Esophagus (tissue), 2 donors: ENCODE measurements at regions not wholly inside any gene's neighbourhood (a gene's known extent, or its start where the extent isn't known, plus 50 kb on each side); places are given as distances from the start of the nearest gene placed in this dataset.

Experiments
- H3K27ac ChIP-seq, 2 donors: one replicate each; pipeline ENCODE4 v1.5.1; 2013; ENCODE audit warnings: low read depth in 2 of 2, mild to moderate bottlenecking in 2 of 2, inconsistent platforms in 1 of 2, low read length in 1 of 2, moderate library complexity in 1 of 2
- H3K27me3 ChIP-seq, 2 donors: one replicate each; pipeline ENCODE4 v1.6.1; 2013; ENCODE audit warnings: low read length in 2 of 2, control low read depth in 1 of 2, mild to moderate bottlenecking in 1 of 2; ENCODE audit not compliant: insufficient read depth in 2 of 2, control insufficient read depth in 1 of 2
- H3K36me3 ChIP-seq, 2 donors: one replicate each; pipeline ENCODE4 v1.6.1; 2013; ENCODE audit warnings: low read length in 1 of 2; ENCODE audit not compliant: control insufficient read depth in 2 of 2, insufficient read depth in 2 of 2
- H3K4me1 ChIP-seq, 2 donors: one replicate each; pipeline ENCODE4 v1.6.1; 2013; ENCODE audit warnings: low read length in 1 of 2; ENCODE audit not compliant: control insufficient read depth in 2 of 2, insufficient read depth in 2 of 2
- H3K4me3 ChIP-seq, 2 donors: one replicate each; pipeline ENCODE4 v1.5.1; 2013; ENCODE audit warnings: low read length in 2 of 2, mild to moderate bottlenecking in 2 of 2, low read depth in 1 of 2, moderate library complexity in 1 of 2
- H3K9me3 ChIP-seq, 2 donors: one replicate each; pipeline ENCODE4 v1.6.1; 2013; ENCODE audit warnings: mild to moderate bottlenecking in 2 of 2, low read depth in 1 of 2, low read length in 1 of 2, moderate library complexity in 1 of 2; ENCODE audit not compliant: control insufficient read depth in 2 of 2, insufficient read depth in 1 of 2
- WGBS, 2 donors: extraction: QIAGEN DNeasy Blood & Tissue Kit; methylation state at CpG; one replicate each; pipeline ENCODE4 v1.1.7; 2013; 5-methylcytosine and 5-hydroxymethylcytosine counted together
- donor health status: healthy with polysubstance abuse.
- donor health status: Bipolar disorder and iron deficiency.

DNA sequence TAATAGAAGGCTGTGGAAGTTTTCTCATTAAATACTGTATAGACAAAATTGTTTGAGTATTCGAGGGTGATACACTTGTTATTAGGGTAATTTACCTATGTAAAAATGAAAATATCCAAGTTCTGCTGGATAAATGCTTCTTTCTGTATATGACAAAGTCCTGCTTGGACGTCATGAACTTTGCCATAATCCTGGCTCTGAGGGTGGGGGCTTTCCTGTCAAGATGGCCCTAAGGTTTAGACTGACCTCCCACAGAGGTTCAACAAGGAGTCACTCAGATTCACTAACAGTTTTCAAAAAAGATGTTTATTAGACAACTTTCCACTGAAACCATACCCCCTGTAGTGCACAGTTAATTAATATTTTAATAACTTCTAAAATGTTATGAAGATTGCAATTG is 52.5 kb upstream of the NABP1 start:
- WGBS, 2 donors: 32 to 46% methylated on average over 2 of the region's 2 CpGs
- H3K27ac ChIP-seq: no peak overlapping the region

DNA sequence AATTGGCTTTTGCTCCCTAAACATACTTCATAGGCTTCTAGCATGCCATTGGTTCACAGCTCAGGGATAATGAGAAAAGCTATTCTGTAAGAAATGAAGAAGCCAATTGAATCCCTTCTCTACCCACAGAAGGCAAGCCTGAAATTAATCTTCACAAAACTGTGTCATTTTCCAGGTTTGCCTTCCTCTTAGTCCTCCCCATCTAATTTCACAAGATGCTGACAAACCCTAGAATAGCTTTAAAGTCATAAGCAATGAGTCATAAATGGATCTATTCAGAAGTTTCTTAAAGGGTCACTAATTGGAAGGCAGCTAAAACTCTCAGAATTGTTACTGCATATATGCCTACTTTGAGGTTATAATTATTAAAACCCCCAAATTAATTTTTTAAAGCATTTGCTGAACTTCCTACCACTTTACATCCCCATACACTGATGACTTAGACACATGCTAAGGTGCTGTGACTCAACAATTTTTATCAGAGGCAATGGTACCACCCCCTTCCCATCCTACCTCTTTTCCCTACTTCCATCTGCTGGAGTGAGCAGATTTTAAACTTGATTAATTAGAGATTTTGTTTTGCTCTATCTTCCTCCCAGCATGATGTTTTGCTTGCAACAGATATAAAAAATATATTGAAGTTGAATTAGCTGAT is 51.3 kb upstream of the NABP1 start:
- no peaks in the 10 kb centered on the region for H3K36me3 ChIP-seq
- H3K27me3 ChIP-seq: no peaks in the 10 kb centered on the region
- no peak overlapping the region for H3K4me3 ChIP-seq
- H3K4me1 ChIP-seq: no peaks in the 10 kb centered on the region
- no peak overlapping the region for H3K27ac ChIP-seq
- H3K9me3 ChIP-seq: no peaks in the 10 kb centered on the region

More for the DNA sequence above, 52.5 kb upstream of the NABP1 start:
- H3K4me3 ChIP-seq: no peak overlapping the region
- H3K9me3 ChIP-seq: no peaks in the 10 kb centered on the region
- H3K36me3 ChIP-seq: no peaks in the 10 kb centered on the region
- H3K4me1 ChIP-seq: no peaks in the 10 kb centered on the region
- H3K27me3 ChIP-seq: no peaks in the 10 kb centered on the region

DNA sequence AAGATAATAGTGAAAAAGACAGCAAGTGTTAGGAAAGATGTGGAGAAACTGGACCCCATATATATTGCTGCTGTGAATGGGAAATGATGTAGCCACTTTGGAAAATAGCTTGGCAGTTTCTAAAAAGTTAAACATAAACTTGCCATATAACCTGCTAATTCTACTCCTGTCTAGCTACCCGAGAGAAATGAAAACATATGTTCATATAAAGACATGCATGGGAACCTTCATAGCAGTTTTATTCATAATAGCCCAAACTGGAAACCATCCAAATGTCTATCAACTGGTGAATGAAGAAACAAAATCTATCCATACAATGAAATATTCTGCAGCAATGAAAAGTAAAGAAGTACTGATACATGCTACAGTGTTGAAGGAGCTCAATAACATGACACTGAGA is 50.4 kb upstream of the NABP1 start:
- Histone ChIP-seq H3K27me3 (no peaks in the 10 kb centered on the region), H3K4me1 (no peaks in the 10 kb centered on the region), H3K36me3 (no peaks in the 10 kb centered on the region), H3K4me3 (no peak overlapping the region), H3K27ac (no peak overlapping the region), H3K9me3 (no peaks in the 10 kb centered on the region)
- 37 to 38% methylated on average over 1 of the region's 1 CpG for WGBS, 2 donors
